ENCODE measurements at regions not wholly inside any gene's neighbourhood (a gene's known extent, or its start where the extent isn't known, plus 50 kb on each side); places are given as distances from the start of the nearest gene placed in this dataset.

GRCh38 chr19:30245401-30246039, 126.7 kb upstream of the ZNF536 start (continued):
- TF ChIP-seq ZNF274 (IDR thresholded peaks at IDR 0.05; ENCODE audit: borderline replicate concordance, extremely low read depth, low read length), result no peak
- TF ChIP-seq CHD1 (IDR thresholded peaks at IDR 0.05; ENCODE audit: low read depth, low read length), result no peak
- no peak for TF ChIP-seq CHD2 (IDR thresholded peaks at IDR 0.05; ENCODE audit: low read length)
- no peak for TF ChIP-seq TAF1 (IDR thresholded peaks at IDR 0.05; ENCODE audit: low read depth, low read length)
- no peak for TF ChIP-seq ATF2 (IDR thresholded peaks at IDR 0.05; ENCODE audit: low read length)
- TF ChIP-seq KDM4A (IDR thresholded peaks at IDR 0.05; ENCODE audit: low read depth, low read length, severe bottlenecking), result no peak
- no peak for TF ChIP-seq TAF7 (optimal IDR thresholded peaks at IDR 0.05; ENCODE audit: borderline replicate concordance, low read depth, low read length)
- TF ChIP-seq RFX5 (IDR thresholded peaks at IDR 0.05; ENCODE audit: borderline replicate concordance, low read depth, low read length), result no peak

Data from H1 (cell line).